HL-60 (cell line): ENCODE measurements at regions not wholly inside any gene's neighbourhood (a gene's known extent, or its start where the extent isn't known, plus 50 kb on each side); places are given as distances from the start of the nearest gene placed in this dataset.

ENCODE experiments used
- DNase-seq, 2 experiments: peaks; one replicate each; pipeline ENCODE4 v3.0.0-alpha.2; 2010 to 2020; ENCODE audit warnings: low read depth in 1 of 2, low spot score in 1 of 2
- H3K27ac ChIP-seq: fragments of 250-450 bp; sonication (Bioruptor Pico); replicated peaks from 2 replicates; pipeline ENCODE4 v1.5.1; 2020; ENCODE audit warnings: mild to moderate bottlenecking, moderate library complexity
- H3K27me3 ChIP-seq: fragments of 250-450 bp; sonication (Bioruptor Pico); 2 replicates; pipeline ENCODE4 v1.5.1; 2021; ENCODE audit warnings: mild to moderate bottlenecking, moderate library complexity; ENCODE audit not compliant: insufficient read depth, poor library complexity, severe bottlenecking
- H3K4me3 ChIP-seq: replicated peaks from 2 replicates; pipeline ENCODE4 v1.5.1; 2011; ENCODE audit warnings: mild to moderate bottlenecking, control low read depth, low read length; ENCODE audit not compliant: insufficient read depth
- GABPA ChIP-seq: IDR thresholded peaks from 2 replicates; pipeline ENCODE4 v1.6.1; 2012; ENCODE audit warnings: low read depth
- POLR2AphosphoS5 ChIP-seq: IDR thresholded peaks from 2 replicates; pipeline ENCODE4 v1.6.1; 2012; ENCODE audit warnings: low read depth
- SPI1 ChIP-seq: IDR thresholded peaks from 2 replicates; pipeline ENCODE4 v1.6.1; 2012; ENCODE audit warnings: low read depth, mild to moderate bottlenecking, borderline replicate concordance
- TF ChIP-seq, protein P1 (sequence below): IDR thresholded peaks from one replicate; pipeline ENCODE4 v1.5.1; 2011; ENCODE audit warnings: low read length, control low read depth, inconsistent platforms; ENCODE audit not compliant: insufficient read depth
- TF ChIP-seq, protein P2 (sequence below): IDR thresholded peaks from 2 replicates; pipeline ENCODE4 v1.6.1; 2012; ENCODE audit warnings: low read depth; ENCODE audit not compliant: insufficient replicate concordance

DNA sequence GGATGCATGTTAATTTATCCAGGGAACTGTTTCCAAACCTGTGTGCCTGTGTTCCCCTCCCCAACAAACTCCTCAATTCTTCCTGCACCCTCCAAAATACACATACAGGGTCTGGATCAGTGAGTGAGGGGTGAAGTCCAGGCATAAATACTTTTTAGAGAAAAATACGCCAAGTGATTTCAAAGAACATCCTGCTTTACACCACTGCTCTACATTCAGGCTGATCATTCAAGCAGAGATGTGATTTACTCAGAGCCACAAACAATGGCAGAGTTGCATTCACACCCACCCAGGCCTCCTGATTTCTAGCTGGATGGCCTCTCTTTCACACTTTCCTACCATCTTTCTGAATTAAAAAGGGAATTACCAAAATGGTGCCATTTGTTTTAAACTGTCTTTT is 289.5 kb upstream of the SLC14A2 start:
- no peak overlapping the region for H3K4me3 ChIP-seq
- peaks cover 2% of the 10 kb centered on the region for H3K27me3 ChIP-seq
- no peak for DNase-seq
- no peak overlapping the region for H3K27ac ChIP-seq
- TF ChIP-seq POLR2AphosphoS5, result no peak

DNA sequence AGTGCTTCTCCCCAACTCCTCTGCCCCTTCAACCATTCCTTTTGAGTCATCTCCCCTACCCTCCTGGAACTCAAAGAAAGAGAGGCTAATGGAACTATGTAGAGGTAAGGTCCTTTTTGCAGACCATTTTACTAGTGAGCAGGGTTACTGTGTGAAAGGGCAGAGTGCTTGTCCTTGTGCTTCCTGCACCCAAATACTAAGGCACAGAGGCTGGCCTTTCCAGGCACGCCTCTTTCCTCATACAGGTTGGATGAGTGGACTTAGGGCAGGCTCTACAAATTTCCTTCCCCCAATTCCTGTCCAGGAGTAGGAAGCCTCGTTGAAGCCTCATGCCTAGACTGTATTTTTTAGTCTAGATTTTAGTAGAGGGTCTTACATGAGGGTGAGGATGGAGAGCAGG is 288.8 kb upstream of the SLC14A2 start:
- H3K27me3 ChIP-seq, result peaks cover 2% of the 10 kb centered on the region
- H3K4me3 ChIP-seq, result no peak overlapping the region
- TF ChIP-seq GABPA (no peak), POLR2AphosphoS5 (no peak), SPI1 (no peak)
- TF ChIP-seq, protein P1, sequence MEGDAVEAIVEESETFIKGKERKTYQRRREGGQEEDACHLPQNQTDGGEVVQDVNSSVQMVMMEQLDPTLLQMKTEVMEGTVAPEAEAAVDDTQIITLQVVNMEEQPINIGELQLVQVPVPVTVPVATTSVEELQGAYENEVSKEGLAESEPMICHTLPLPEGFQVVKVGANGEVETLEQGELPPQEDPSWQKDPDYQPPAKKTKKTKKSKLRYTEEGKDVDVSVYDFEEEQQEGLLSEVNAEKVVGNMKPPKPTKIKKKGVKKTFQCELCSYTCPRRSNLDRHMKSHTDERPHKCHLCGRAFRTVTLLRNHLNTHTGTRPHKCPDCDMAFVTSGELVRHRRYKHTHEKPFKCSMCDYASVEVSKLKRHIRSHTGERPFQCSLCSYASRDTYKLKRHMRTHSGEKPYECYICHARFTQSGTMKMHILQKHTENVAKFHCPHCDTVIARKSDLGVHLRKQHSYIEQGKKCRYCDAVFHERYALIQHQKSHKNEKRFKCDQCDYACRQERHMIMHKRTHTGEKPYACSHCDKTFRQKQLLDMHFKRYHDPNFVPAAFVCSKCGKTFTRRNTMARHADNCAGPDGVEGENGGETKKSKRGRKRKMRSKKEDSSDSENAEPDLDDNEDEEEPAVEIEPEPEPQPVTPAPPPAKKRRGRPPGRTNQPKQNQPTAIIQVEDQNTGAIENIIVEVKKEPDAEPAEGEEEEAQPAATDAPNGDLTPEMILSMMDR, result no peak
- TF ChIP-seq, protein P2, sequence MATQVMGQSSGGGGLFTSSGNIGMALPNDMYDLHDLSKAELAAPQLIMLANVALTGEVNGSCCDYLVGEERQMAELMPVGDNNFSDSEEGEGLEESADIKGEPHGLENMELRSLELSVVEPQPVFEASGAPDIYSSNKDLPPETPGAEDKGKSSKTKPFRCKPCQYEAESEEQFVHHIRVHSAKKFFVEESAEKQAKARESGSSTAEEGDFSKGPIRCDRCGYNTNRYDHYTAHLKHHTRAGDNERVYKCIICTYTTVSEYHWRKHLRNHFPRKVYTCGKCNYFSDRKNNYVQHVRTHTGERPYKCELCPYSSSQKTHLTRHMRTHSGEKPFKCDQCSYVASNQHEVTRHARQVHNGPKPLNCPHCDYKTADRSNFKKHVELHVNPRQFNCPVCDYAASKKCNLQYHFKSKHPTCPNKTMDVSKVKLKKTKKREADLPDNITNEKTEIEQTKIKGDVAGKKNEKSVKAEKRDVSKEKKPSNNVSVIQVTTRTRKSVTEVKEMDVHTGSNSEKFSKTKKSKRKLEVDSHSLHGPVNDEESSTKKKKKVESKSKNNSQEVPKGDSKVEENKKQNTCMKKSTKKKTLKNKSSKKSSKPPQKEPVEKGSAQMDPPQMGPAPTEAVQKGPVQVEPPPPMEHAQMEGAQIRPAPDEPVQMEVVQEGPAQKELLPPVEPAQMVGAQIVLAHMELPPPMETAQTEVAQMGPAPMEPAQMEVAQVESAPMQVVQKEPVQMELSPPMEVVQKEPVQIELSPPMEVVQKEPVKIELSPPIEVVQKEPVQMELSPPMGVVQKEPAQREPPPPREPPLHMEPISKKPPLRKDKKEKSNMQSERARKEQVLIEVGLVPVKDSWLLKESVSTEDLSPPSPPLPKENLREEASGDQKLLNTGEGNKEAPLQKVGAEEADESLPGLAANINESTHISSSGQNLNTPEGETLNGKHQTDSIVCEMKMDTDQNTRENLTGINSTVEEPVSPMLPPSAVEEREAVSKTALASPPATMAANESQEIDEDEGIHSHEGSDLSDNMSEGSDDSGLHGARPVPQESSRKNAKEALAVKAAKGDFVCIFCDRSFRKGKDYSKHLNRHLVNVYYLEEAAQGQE, result no peak
- no peak overlapping the region for H3K27ac ChIP-seq
- no peak for DNase-seq

DNA sequence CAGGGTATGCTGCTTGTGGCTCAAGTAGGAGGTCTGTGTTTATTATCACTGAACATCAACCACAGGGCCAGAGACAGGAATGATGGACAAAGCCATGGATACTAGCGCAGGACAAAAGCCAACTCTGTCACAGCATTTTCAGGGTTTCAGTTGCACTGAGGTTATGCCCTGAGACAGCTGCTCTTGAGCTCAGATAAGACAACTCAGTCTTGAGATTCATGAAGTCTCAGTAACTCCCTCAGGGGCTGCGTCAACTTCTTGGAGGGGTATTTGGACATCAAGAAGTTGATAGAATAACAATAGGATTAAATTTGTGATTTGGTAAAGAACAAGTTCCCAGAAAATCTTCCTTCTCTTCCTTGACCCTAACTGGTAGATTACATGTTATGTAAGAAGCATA is 287.0 kb upstream of the SLC14A2 start:
- Histone ChIP-seq H3K4me3 (no peak overlapping the region), H3K27ac (no peak overlapping the region), H3K27me3 (peaks cover under 1% of the 10 kb centered on the region)
- DNase-seq, result no peak
- TF ChIP-seq SPI1, result no peak
- no peak for TF ChIP-seq POLR2AphosphoS5
- TF ChIP-seq, protein P2, result no peak
- TF ChIP-seq, protein P1, result no peak
- TF ChIP-seq GABPA, result no peak

DNA sequence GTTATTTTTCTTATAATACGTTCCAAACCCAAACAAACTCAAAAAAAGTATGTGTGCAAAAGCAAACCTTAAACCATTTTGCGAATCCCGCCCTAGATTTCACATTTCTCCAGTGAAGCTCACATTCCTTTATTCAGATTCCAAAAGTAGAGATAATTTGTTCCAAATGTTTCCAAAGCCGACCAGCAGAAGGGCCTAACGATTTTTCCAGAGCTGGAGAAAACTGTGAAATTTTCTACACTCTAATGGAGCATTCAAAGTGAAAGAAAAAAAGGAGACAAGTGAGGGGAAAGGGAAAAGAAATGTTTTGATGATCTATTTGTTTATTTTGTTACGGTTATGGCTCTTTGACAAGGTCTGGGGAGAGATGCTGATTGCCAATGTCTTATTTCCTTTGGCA is 286.5 kb upstream of the SLC14A2 start:
- no peak overlapping the region for H3K4me3 ChIP-seq
- TF ChIP-seq, protein P2, result no peak
- TF ChIP-seq GABPA (no peak), POLR2AphosphoS5 (no peak), SPI1 (no peak)
- TF ChIP-seq, protein P1, result no peak
- no peak overlapping the region for H3K27ac ChIP-seq
- DNase-seq, result no peak
- no peaks in the 10 kb centered on the region for H3K27me3 ChIP-seq
